ENCODE measurements at regions not wholly inside any gene's neighbourhood (a gene's known extent, or its start where the extent isn't known, plus 50 kb on each side); places are given as distances from the start of the nearest gene placed in this dataset.

DNA sequence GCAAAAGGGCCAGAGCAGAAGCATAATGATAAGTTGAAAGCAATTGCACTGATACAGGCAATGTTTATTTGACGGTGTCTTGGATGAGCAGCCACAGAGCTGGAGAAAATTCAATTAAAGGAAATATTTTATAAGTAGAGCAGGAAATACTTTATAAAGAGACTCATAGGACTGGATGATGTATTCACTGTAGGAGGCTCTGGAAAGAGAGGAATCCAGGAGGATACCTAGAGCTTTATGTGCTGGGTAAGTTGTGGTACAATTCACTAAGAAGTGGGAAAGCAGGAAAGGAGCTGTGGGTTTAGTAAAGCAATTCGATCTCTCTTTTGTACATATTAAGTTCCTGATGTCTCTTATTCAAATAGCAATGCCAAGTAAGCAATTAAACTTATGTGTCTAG is 86.3 kb downstream of the C6orf118 start:
- TF ChIP-seq, protein P1, sequence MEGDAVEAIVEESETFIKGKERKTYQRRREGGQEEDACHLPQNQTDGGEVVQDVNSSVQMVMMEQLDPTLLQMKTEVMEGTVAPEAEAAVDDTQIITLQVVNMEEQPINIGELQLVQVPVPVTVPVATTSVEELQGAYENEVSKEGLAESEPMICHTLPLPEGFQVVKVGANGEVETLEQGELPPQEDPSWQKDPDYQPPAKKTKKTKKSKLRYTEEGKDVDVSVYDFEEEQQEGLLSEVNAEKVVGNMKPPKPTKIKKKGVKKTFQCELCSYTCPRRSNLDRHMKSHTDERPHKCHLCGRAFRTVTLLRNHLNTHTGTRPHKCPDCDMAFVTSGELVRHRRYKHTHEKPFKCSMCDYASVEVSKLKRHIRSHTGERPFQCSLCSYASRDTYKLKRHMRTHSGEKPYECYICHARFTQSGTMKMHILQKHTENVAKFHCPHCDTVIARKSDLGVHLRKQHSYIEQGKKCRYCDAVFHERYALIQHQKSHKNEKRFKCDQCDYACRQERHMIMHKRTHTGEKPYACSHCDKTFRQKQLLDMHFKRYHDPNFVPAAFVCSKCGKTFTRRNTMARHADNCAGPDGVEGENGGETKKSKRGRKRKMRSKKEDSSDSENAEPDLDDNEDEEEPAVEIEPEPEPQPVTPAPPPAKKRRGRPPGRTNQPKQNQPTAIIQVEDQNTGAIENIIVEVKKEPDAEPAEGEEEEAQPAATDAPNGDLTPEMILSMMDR (IDR thresholded peaks at IDR 0.05) = no peak
- no peak for TF ChIP-seq POLR2A (IDR thresholded peaks at IDR 0.05; ENCODE audit: low read depth)

Data from esophagus muscularis mucosa (tissue), 3 donors.